Right hindlimb (tissue), 1 donor: ENCODE measurements at regions not wholly inside any gene's neighbourhood (a gene's known extent, or its start where the extent isn't known, plus 50 kb on each side); places are given as distances from the start of the nearest gene placed in this dataset.
"Not testable (repeated sequence)": the region's sequence is repeated elsewhere in the genome, so short reads cannot be mapped to it uniquely, and the experiment has no call there.

Source experiments
- DNase-seq: peaks from one replicate; pipeline ENCODE4 v3.0.0-alpha.2; 2018

DNA sequence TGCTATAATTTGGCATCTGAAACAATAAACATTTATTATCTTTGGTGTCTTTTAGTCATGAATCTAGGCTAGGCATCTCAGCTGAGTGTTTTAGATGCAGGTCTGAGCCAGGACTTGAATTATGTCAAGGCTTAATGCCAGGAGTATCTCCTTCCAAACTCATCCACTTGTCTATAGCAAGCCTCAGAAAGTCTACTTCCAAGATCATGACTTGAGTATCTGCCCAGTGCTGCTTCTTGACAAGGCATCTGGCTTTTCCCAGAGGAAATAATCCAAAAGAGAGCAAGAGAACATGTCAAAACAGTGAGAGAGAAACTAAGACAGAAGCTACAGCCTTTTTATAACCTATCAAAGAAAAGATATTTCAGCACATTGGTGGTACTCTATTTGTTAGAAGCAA, 1052.1 kb upstream of the PCDH10 start:
- no peak for DNase-seq

DNA sequence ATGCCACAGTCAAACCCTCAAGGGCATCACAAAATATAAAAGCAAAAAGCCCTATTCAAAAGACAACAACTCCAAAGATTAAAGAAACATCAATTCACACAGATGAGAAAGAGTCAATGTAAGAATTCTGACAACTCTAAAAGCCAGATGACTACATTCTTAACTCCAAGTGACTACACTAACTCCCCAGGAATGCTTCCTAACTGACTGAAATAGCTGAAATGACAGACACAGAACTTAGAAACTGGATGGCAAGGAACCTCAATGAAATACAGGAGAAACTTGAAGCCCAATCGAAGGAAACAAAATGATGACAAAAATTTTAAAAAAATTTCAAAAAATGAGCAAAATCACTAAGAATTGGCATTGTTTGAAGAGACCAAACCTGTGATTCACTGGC, 1047.6 kb upstream of the PCDH10 start:
- DNase-seq = no peak

GRCh38 chr4:132108784-132109183, 1040.3 kb upstream of the PCDH10 start:
- no peak for DNase-seq

- no peak for DNase-seq
Observed at GRCh38 chr4:132114885-132115284, 1034.2 kb upstream of the PCDH10 start.

DNA sequence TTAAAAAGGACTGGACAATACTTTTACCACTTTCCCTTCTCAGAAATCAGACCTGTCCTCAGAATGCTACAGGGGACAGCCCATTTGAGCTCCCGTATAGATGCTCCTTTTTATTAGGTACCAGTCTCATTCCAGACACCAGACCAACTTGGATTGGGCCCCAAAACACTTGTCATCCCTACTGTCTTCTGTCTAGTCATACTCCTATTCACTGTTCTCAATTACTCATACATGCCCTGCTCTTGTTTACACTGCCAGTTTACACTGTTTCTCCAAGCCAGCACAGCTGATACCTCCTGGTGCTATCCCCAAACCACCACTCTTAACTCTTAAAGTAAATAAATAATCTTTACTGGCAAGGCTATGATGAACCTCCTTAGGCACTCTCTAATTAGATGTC, 1026.4 kb upstream of the PCDH10 start:
- not testable (repeated sequence) for DNase-seq

- no peak for DNase-seq
Observed at GRCh38 chr4:132123870-132124623, 1025.0 kb upstream of the PCDH10 start.

DNA sequence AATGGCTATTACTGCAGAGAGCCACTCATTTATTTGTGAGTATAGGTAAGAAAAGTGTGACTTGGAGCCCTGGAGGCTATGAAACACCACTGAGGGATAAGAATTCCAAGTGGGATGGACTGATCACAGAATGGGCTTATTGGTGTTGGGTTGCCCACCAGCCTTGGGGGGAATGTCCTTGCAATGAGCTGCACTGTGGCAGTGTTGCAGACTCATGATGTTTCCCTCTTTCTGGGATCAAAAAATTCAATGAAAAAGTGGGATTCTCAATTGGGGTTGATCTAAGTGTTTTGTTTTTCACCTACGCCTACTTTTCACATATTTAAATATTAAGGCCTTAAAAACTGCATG, 1024.5 kb upstream of the PCDH10 start:
- no peak for DNase-seq

GRCh38 chr4:132125131-132125530, 1024.0 kb upstream of the PCDH10 start:
- DNase-seq = no peak

DNA sequence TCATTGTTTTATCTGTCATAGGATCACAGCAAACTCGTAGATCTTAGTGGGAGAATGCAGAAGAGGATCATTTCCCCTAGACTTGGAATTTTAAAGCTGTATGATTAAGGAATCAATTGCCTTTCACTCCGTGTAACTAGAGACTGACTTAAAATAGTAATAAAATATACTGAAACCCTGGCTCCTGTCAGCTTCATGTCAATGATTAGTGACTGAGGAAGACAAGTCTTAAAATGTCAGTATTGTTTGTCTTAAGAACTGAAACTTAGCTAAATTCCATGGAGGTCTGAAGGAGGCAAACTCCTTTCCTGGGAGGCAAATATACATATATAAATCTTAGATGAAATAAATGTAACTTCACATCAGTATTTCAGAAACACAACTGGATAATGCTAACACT, 1016.7 kb upstream of the PCDH10 start:
- no peak for DNase-seq

GRCh38 chr4:132169660-132170059, 979.4 kb upstream of the PCDH10 start:
- no peak for DNase-seq

DNA sequence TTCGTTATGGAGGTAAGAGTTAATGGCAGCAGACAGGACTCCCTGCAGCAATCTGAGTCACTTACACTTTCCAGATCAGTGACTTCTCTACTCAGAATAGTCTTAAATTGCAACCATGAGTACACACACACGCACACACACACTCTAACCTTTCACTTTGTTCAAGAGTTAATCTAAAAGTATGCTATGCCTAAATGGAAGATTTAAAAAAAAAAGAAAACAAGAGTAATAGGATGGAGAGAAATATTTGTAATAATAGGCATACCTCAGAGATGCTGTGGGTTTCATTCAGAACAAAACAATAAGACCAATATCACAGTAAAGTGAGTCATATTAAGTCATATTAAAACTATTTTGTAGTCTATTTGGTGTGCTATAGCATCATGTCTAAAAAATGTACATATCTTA, 969.1 kb upstream of the PCDH10 start:
- DNase-seq = no peak

GRCh38 chr4:132195176-132195575, 953.9 kb upstream of the PCDH10 start:
- DNase-seq = no peak

GRCh38 chr4:132203618-132204017, 945.5 kb upstream of the PCDH10 start:
- DNase-seq = no peak

GRCh38 chr4:132214519-132214918, 934.6 kb upstream of the PCDH10 start:
- no peak for DNase-seq

- no peak for DNase-seq
Observed at GRCh38 chr4:132218406-132218805, 930.7 kb upstream of the PCDH10 start.

- no peak for DNase-seq
Observed at GRCh38 chr4:132227151-132227856, 921.8 kb upstream of the PCDH10 start.

GRCh38 chr4:132227857-132228165, 921.3 kb upstream of the PCDH10 start:
- DNase-seq = not testable (repeated sequence)

- DNase-seq = no peak
Observed at GRCh38 chr4:132228676-132229075, 920.4 kb upstream of the PCDH10 start.

DNA sequence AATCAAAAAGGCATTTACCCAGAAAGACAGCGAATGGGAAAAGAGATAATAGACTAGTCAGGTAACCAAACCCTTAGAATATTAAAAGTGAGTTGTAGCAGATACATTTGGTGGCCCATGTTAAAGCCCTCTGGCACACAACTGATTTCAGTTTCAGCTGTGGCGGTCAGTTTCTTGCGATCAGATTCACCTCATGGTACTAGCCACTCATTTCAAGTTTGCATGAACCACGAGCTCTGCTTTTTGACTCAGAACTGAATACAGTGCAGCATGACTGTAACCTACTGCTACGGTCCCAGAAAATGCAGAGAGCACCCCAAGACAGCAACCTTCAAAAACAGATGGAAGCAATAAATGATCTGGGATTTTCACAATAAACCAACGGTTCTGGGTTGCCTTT, 919.1 kb upstream of the PCDH10 start:
- DNase-seq = no peak

GRCh38 chr4:132238697-132239096, 910.4 kb upstream of the PCDH10 start:
- DNase-seq = no peak

GRCh38 chr4:132240081-132240480, 909.0 kb upstream of the PCDH10 start:
- no peak for DNase-seq

GRCh38 chr4:132245319-132245718, 903.8 kb upstream of the PCDH10 start:
- DNase-seq = no peak

DNA sequence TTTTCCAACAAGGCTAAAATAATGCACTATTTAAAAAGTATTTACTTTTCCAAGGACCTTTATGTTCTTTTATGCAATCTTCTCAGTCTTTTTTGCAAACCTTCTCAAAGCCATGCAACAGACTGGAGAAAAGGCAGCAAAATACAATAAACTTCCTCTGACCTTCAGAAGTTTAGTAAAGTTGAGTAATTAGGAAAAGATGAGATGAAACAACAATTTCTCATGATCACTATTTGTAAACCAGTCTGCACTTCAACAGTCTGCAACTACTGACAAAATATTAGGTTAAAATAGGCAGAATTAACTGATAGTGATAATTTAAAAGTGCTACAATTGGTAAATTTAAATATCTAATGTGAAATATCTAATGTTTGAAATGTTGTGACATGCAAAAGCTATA, 884.9 kb upstream of the PCDH10 start:
- DNase-seq = no peak

DNA sequence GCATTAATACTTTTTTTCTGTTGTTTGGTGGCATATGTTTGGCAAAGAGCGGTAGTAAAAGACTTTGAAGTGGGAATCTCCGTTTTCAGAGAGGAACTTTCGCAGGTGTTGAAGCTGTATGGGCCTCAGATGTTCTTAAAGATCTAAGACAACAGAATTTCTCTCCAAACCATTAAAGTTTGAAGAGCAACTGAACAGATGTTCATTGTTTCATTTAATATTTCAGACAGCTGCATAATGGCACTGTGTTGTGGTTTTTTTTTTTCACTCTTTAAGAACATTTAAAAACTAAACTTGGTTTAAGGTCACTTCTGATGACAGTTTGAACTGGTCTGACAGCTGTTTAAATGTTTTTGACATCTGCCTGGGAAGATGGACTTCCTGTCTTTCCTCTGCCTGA, 882.7 kb upstream of the PCDH10 start:
- DNase-seq = no peak

DNA sequence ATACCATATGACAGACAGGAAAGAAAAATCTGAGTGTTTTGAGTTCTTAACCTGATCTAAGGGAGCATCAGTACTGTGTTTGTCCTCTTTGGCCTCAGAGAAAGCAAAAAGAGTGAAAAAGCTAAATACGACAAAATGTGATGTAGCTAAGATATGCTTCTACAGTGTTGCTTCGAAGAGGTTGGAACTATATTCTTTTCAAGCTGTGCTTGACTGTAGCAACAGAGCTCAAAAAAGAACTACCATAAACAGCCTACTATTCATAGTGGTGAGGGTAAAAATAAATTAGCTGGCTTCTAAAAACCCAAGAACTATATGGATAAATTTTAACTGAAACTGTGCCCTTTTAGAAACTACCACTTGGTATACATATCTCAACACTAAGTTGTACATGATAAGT, 881.8 kb upstream of the PCDH10 start:
- DNase-seq = no peak
